Thoracic aorta (tissue), 2 donors: ENCODE measurements at regions not wholly inside any gene's neighbourhood (a gene's known extent, or its start where the extent isn't known, plus 50 kb on each side); places are given as distances from the start of the nearest gene placed in this dataset.

Source experiments
- ATAC-seq: fragments of 150-250 bp; one replicate; pipeline ENCODE4 v1.8.0; 2017; ENCODE audit warnings: low read depth; ENCODE audit not compliant: insufficient number of reproducible peaks, low FRiP score
- DNase-seq: peaks from one replicate; pipeline ENCODE4 v3.0.0-alpha.2; 2020; ENCODE audit warnings: low spot score
- H3K27ac ChIP-seq, 2 donors: fragments of 200-600 bp; sonication (generic); 1 replicate in 1 of 2; 2 replicates in 1 of 2; pipeline ENCODE4 v1.5.1; 2016; ENCODE audit warnings: mild to moderate bottlenecking in 2 of 2, moderate library complexity in 2 of 2
- H3K27me3 ChIP-seq: fragments of 200-600 bp; sonication (generic); replicated peaks from 2 replicates; pipeline ENCODE4 v1.6.0; 2016; ENCODE audit warnings: mild to moderate bottlenecking; ENCODE audit not compliant: insufficient read depth
- H3K36me3 ChIP-seq: fragments of 200-600 bp; sonication (generic); one replicate; pipeline ENCODE4 v1.5.1; 2016
- H3K4me1 ChIP-seq, 2 donors: fragments of 200-600 bp; sonication (generic); 1 replicate in 1 of 2; 2 replicates in 1 of 2; pipeline versions ENCODE4 v1.5.1 to v1.6.0; 2016; ENCODE audit warnings: low read depth in 2 of 2, mild to moderate bottlenecking in 1 of 2; ENCODE audit not compliant: control insufficient read depth in 1 of 2
- H3K4me3 ChIP-seq: fragments of 200-600 bp; sonication (generic); 2 replicates; pipeline ENCODE4 v1.5.1; 2016; ENCODE audit warnings: mild to moderate bottlenecking
- H3K9me3 ChIP-seq: fragments of 200-600 bp; sonication (generic); 2 replicates; pipeline ENCODE4 v1.5.1; 2016
- CTCF ChIP-seq: fragments of 200-600 bp; sonication (generic); IDR thresholded peaks from one replicate; pipeline ENCODE4 v1.5.1; 2019; ENCODE audit warnings: antibody characterized with exemption

DNA sequence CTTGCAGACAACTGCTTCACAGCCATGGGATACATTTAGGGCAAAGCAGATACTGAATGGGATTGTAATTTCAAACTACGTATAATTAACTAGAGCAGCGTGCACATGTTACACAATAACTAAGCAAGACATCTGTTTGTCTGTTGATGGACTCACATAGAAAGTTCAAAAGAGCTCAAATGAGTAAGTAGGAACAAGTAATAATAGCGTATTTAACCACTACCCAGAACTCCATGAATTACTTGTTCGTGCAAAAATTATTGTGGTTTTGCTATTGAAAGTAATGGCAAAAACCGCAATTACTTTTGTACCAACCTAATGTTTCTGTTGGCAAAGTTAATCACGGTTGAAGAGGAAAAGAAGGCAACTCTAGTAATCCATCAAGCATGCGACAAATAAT is 825.4 kb downstream of the PCDH18 start:
- no peak overlapping the region for H3K27ac ChIP-seq
- H3K4me3 ChIP-seq = no peak overlapping the region
- no peaks in the 10 kb centered on the region for H3K36me3 ChIP-seq
- H3K4me1 ChIP-seq = no peaks in the 10 kb centered on the region
- no peaks in the 10 kb centered on the region for H3K27me3 ChIP-seq
- TF ChIP-seq CTCF = no peak
- H3K9me3 ChIP-seq = no peaks in the 10 kb centered on the region
- DNase-seq (no peak), ATAC-seq (no peak)

DNA sequence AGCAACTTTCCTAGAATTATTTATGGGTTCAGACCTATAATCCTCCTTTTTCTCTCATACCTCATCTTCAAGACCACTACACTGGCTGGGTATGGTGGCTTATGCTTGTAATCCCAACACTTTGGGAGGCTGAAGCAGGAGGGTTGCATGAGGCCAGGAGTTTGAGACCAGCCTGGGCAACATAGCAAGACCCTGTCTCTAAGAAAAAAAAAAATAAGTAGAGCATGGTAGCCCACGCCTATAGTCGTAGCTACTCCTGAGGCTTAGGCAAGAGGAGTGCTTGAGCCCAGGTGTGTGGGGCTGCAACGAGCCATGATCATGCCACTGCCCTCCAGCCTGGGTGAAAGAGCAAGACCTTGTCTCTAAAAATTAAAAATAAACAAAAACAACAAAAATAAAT is 832.4 kb downstream of the PCDH18 start:
- ATAC-seq = no peak
- Histone ChIP-seq H3K4me3 (no peak overlapping the region), H3K27ac (no peak overlapping the region), H3K36me3 (no peaks in the 10 kb centered on the region), H3K4me1 (no peaks in the 10 kb centered on the region), H3K9me3 (no peaks in the 10 kb centered on the region), H3K27me3 (no peaks in the 10 kb centered on the region)
- TF ChIP-seq CTCF = no peak
- DNase-seq = no peak

DNA sequence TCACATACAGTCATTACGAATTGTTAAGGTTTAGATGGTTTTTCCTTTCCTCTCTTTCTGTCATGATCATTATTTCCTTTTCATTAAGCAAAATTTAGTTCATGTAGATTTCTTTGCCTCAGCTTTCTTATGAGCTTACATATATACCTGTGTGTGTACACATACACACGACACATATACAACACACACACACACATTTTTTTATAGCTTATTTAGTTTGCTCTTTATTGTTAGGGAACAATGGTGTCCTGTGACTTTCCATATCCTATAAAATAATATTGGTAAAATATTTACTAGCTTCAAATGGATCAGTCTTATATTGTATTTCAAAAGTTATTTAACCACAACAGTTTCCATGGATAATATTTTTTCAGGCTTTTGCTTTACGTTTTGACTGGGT is 840.7 kb downstream of the PCDH18 start:
- H3K27me3 ChIP-seq = no peaks in the 10 kb centered on the region
- ATAC-seq = no peak
- no peaks in the 10 kb centered on the region for H3K9me3 ChIP-seq
- TF ChIP-seq CTCF = no peak
- H3K36me3 ChIP-seq = no peaks in the 10 kb centered on the region
- H3K4me1 ChIP-seq = no peaks in the 10 kb centered on the region
- no peak overlapping the region for H3K27ac ChIP-seq
- H3K4me3 ChIP-seq = no peak overlapping the region
- no peak for DNase-seq

DNA sequence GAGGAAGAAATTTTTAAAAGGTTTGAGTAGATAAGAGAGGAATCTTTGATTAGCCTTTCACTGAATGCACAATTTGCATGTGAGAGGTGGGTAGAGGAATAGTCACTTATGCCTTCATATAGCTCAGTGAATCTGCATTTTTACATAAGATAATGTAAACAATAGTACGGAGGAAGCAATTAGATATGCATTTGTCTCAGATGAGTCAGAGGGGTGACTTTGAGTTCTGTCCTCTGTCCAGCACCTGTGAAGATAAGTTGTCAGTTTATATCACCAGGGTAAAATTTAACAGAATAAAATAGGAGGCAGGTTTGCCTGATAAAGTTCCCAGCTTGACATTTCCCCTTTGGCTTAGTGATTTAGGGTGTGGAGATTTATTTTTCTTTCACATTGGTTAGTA is 841.9 kb downstream of the PCDH18 start:
- no peak for TF ChIP-seq CTCF
- Histone ChIP-seq H3K9me3 (no peaks in the 10 kb centered on the region), H3K4me1 (no peaks in the 10 kb centered on the region), H3K27me3 (no peaks in the 10 kb centered on the region), H3K36me3 (no peaks in the 10 kb centered on the region), H3K4me3 (no peak overlapping the region), H3K27ac (no peak overlapping the region)
- ATAC-seq = no peak
- no peak for DNase-seq

DNA sequence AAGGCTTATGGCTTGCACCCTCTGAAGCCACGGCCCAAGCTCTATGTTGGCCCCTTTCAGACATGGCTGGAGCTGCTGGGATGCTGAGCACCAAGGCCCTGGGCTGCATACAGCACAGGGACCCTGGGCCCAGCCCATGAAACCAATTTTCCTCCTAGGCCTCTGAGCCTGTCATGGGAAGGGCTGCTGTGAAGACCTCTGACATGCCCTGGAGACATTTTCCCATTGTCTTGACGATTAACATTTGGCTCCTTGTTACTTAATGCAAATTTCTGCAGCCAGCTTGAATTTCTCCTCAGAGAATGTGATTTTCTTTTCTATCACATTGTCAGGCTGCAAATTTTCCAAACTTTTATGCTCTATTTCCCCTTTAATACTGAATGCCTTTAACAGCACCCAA is 844.7 kb downstream of the PCDH18 start:
- Histone ChIP-seq H3K36me3 (no peaks in the 10 kb centered on the region), H3K4me1 (no peaks in the 10 kb centered on the region), H3K4me3 (no peak overlapping the region), H3K9me3 (no peaks in the 10 kb centered on the region), H3K27ac (no peak overlapping the region), H3K27me3 (no peaks in the 10 kb centered on the region)
- DNase-seq (no peak), ATAC-seq (no peak)
- no peak for TF ChIP-seq CTCF
